ENCODE measurements at regions not wholly inside any gene's neighbourhood (a gene's known extent, or its start where the extent isn't known, plus 50 kb on each side); places are given as distances from the start of the nearest gene placed in this dataset.
A peak's percentile ranks its signal among the peaks of the same experiment; 100 is the strongest.

- no peak for DNase-seq
These were observed 130.2 kb upstream of the DLX2 start for GRCh38 chr2:172232708-172233396.

- DNase-seq = no peak
These were observed 131.5 kb upstream of the DLX2 start for GRCh38 chr2:172233987-172234715.

- peak; percentile 80 for DNase-seq
These were observed 132.3 kb upstream of the DLX2 start for GRCh38 chr2:172234716-172235691.

GRCh38 chr2:172239944-172240590 lies 137.4 kb upstream of the DLX2 start:
- no peak for DNase-seq

GRCh38 chr2:172241222-172241621 lies 138.5 kb upstream of the DLX2 start:
- DNase-seq = no peak

- DNase-seq = no peak
These were observed 139.8 kb upstream of the DLX2 start for GRCh38 chr2:172242471-172242870.

- DNase-seq = no peak
These were observed 140.3 kb upstream of the DLX2 start for GRCh38 chr2:172242961-172243360.

GRCh38 chr2:172244419-172245130 lies 141.9 kb upstream of the DLX2 start:
- DNase-seq = no peak

GRCh38 chr2:172246649-172247048 lies 143.9 kb upstream of the DLX2 start:
- peak; percentile 55 for DNase-seq

- DNase-seq = no peak
These were observed 144.5 kb upstream of the DLX2 start for GRCh38 chr2:172247203-172247602.

- no peak for DNase-seq
These were observed 145.7 kb upstream of the DLX2 start for GRCh38 chr2:172248381-172248780.

GRCh38 chr2:172248785-172249187 lies 146.1 kb upstream of the DLX2 start:
- DNase-seq = no peak

GRCh38 chr2:172249334-172249733 lies 146.6 kb upstream of the DLX2 start:
- no peak for DNase-seq

- DNase-seq = no peak
These were observed 147.3 kb upstream of the DLX2 start for GRCh38 chr2:172249986-172250385.

GRCh38 chr2:172251231-172251630 lies 148.5 kb upstream of the DLX2 start:
- DNase-seq = no peak

- no peak for DNase-seq
These were observed 149.5 kb upstream of the DLX2 start for GRCh38 chr2:172252154-172252553.

GRCh38 chr2:172253190-172254052 lies 150.7 kb upstream of the DLX2 start:
- peak; percentile 76 for DNase-seq

- DNase-seq = no peak
These were observed 154.2 kb upstream of the DLX2 start for GRCh38 chr2:172256886-172257285.

- DNase-seq = no peak
These were observed 157.1 kb upstream of the DLX2 start for GRCh38 chr2:172259827-172260226.

- no peak for DNase-seq
These were observed 157.6 kb upstream of the DLX2 start for GRCh38 chr2:172260336-172260735.

GRCh38 chr2:172261292-172261691 lies 158.6 kb upstream of the DLX2 start:
- DNase-seq = no peak
